ENCODE measurements at regions not wholly inside any gene's neighbourhood (a gene's known extent, or its start where the extent isn't known, plus 50 kb on each side); places are given as distances from the start of the nearest gene placed in this dataset.
"Not testable (repeated sequence)": the region's sequence is repeated elsewhere in the genome, so short reads cannot be mapped to it uniquely, and the experiment has no call there.

- TF ChIP-seq EZH2phosphoT487 (IDR thresholded peaks at IDR 0.05; ENCODE audit: low read depth) (no peak), CTCF (IDR thresholded peaks at IDR 0.05; ENCODE audit: low read depth, low read length) (no peak)
- H3K4me3 ChIP-seq (ENCODE audit: low read length) = no peak overlapping the region
- no peak overlapping the region for H3K27ac ChIP-seq (ENCODE audit: low read length)
- no peaks in the 10 kb centered on the region for H3K9me3 ChIP-seq (ENCODE audit: insufficient read depth, low read length)
- H3K9ac ChIP-seq (ENCODE audit: low read length) = no peak overlapping the region
- no peaks in the 10 kb centered on the region for H3K4me1 ChIP-seq (ENCODE audit: low read length)
- H3K36me3 ChIP-seq (replicated peaks; ENCODE audit: low read depth, low read length) = no peaks in the 10 kb centered on the region
- H2AFZ ChIP-seq (ENCODE audit: low read depth, low read length) = no peak overlapping the region
- no peaks in the 10 kb centered on the region for H4K20me1 ChIP-seq (ENCODE audit: insufficient read depth, low read length)
- no peaks in the 10 kb centered on the region for H3K79me2 ChIP-seq (ENCODE audit: low read length)
- no peaks in the 10 kb centered on the region for H3K27me3 ChIP-seq (ENCODE audit: low read depth, low read length)
- H3K4me2 ChIP-seq (ENCODE audit: low read length) = no peak overlapping the region
Observed at GRCh38 chr7:54201501-54201900, 340.7 kb upstream of the VSTM2A start.

- Histone ChIP-seq H3K9ac (ENCODE audit: low read length) (no peak overlapping the region), H4K20me1 (ENCODE audit: insufficient read depth, low read length) (no peaks in the 10 kb centered on the region), H3K4me1 (ENCODE audit: low read length) (no peaks in the 10 kb centered on the region), H3K27me3 (ENCODE audit: low read depth, low read length) (no peaks in the 10 kb centered on the region), H3K4me2 (ENCODE audit: low read length) (no peak overlapping the region), H3K4me3 (ENCODE audit: low read length) (no peak overlapping the region), H3K9me3 (ENCODE audit: insufficient read depth, low read length) (no peaks in the 10 kb centered on the region), H3K27ac (ENCODE audit: low read length) (no peak overlapping the region), H2AFZ (ENCODE audit: low read depth, low read length) (no peak overlapping the region), H3K79me2 (ENCODE audit: low read length) (no peaks in the 10 kb centered on the region), H3K36me3 (replicated peaks; ENCODE audit: low read depth, low read length) (no peaks in the 10 kb centered on the region)
- TF ChIP-seq EZH2phosphoT487 (IDR thresholded peaks at IDR 0.05; ENCODE audit: low read depth) (no peak), CTCF (IDR thresholded peaks at IDR 0.05; ENCODE audit: low read depth, low read length) (no peak)
Observed at GRCh38 chr7:54215424-54215823, 326.8 kb upstream of the VSTM2A start.

GRCh38 chr7:54226030-54226429, 316.1 kb upstream of the VSTM2A start:
- H3K9ac ChIP-seq (ENCODE audit: low read length); H3K79me2 ChIP-seq (ENCODE audit: low read length); H3K4me2 ChIP-seq (ENCODE audit: low read length); H3K4me1 ChIP-seq (ENCODE audit: low read length); H3K36me3 ChIP-seq (replicated peaks; ENCODE audit: low read depth, low read length); H3K4me3 ChIP-seq (ENCODE audit: low read length); H3K9me3 ChIP-seq (ENCODE audit: insufficient read depth, low read length); H4K20me1 ChIP-seq (ENCODE audit: insufficient read depth, low read length); H2AFZ ChIP-seq (ENCODE audit: low read depth, low read length); H3K27me3 ChIP-seq (ENCODE audit: low read depth, low read length); H3K27ac ChIP-seq (ENCODE audit: low read length): not testable (repeated sequence)

- no peaks in the 10 kb centered on the region for H4K20me1 ChIP-seq (ENCODE audit: insufficient read depth, low read length)
- H2AFZ ChIP-seq (ENCODE audit: low read depth, low read length) = no peak overlapping the region
- no peaks in the 10 kb centered on the region for H3K27me3 ChIP-seq (ENCODE audit: low read depth, low read length)
- no peak overlapping the region for H3K9ac ChIP-seq (ENCODE audit: low read length)
- H3K36me3 ChIP-seq (replicated peaks; ENCODE audit: low read depth, low read length) = no peaks in the 10 kb centered on the region
- H3K27ac ChIP-seq (ENCODE audit: low read length) = no peak overlapping the region
- H3K4me3 ChIP-seq (ENCODE audit: low read length) = no peak overlapping the region
- TF ChIP-seq EZH2phosphoT487 (IDR thresholded peaks at IDR 0.05; ENCODE audit: low read depth) = no peak
- TF ChIP-seq CTCF (IDR thresholded peaks at IDR 0.05; ENCODE audit: low read depth, low read length) = no peak
- H3K9me3 ChIP-seq (ENCODE audit: insufficient read depth, low read length) = no peaks in the 10 kb centered on the region
- H3K79me2 ChIP-seq (ENCODE audit: low read length) = no peaks in the 10 kb centered on the region
- H3K4me1 ChIP-seq (ENCODE audit: low read length) = no peaks in the 10 kb centered on the region
- no peak overlapping the region for H3K4me2 ChIP-seq (ENCODE audit: low read length)
Observed at GRCh38 chr7:54242776-54243175, 299.4 kb upstream of the VSTM2A start.

- H3K4me3 ChIP-seq (ENCODE audit: low read length) = no peak overlapping the region
- no peak overlapping the region for H3K27ac ChIP-seq (ENCODE audit: low read length)
- no peak for TF ChIP-seq CTCF (IDR thresholded peaks at IDR 0.05; ENCODE audit: low read depth, low read length)
- TF ChIP-seq EZH2phosphoT487 (IDR thresholded peaks at IDR 0.05; ENCODE audit: low read depth) = no peak
- no peak overlapping the region for H3K9ac ChIP-seq (ENCODE audit: low read length)
- H3K4me1 ChIP-seq (ENCODE audit: low read length) = no peaks in the 10 kb centered on the region
- H3K36me3 ChIP-seq (replicated peaks; ENCODE audit: low read depth, low read length) = no peaks in the 10 kb centered on the region
- H2AFZ ChIP-seq (ENCODE audit: low read depth, low read length) = no peak overlapping the region
- no peaks in the 10 kb centered on the region for H3K27me3 ChIP-seq (ENCODE audit: low read depth, low read length)
- H4K20me1 ChIP-seq (ENCODE audit: insufficient read depth, low read length) = no peaks in the 10 kb centered on the region
- no peaks in the 10 kb centered on the region for H3K9me3 ChIP-seq (ENCODE audit: insufficient read depth, low read length)
- H3K4me2 ChIP-seq (ENCODE audit: low read length) = no peak overlapping the region
- no peaks in the 10 kb centered on the region for H3K79me2 ChIP-seq (ENCODE audit: low read length)
Observed at GRCh38 chr7:54245020-54245419, 297.2 kb upstream of the VSTM2A start.

All from OCI-LY3 (cell line).